D341Med (cell line): ENCODE measurements at regions not wholly inside any gene's neighbourhood (a gene's known extent, or its start where the extent isn't known, plus 50 kb on each side); places are given as distances from the start of the nearest gene placed in this dataset.
"Not testable (repeated sequence)": the region's sequence is repeated elsewhere in the genome, so short reads cannot be mapped to it uniquely, and the experiment has no call there.

Experiments used
- DNase-seq: peaks from one replicate; pipeline ENCODE4 v3.0.0; 2012; ENCODE audit warnings: low spot score

GRCh38 chr22:10526079-10526478, 5001.9 kb upstream of the OR11H1 start:
- DNase-seq: not testable (repeated sequence)

DNA sequence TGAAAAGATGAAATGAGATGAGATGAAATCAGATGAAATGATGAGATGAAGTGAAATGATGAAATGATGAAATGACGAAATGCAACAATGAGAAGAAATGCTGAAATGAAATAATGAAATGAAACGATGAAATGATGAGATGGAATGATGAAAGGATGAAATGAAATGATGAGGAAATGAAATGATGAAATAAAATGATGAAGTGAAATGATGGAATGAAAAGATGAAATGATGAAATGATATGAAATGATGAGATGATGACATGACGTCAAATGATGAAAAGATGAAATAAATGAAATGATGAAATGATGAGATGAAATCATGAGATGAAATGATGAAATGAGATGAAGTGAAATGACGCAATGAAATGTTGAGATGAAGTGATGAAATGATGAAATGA, 4996.9 kb upstream of the OR11H1 start:
- DNase-seq: not testable (repeated sequence)

DNA sequence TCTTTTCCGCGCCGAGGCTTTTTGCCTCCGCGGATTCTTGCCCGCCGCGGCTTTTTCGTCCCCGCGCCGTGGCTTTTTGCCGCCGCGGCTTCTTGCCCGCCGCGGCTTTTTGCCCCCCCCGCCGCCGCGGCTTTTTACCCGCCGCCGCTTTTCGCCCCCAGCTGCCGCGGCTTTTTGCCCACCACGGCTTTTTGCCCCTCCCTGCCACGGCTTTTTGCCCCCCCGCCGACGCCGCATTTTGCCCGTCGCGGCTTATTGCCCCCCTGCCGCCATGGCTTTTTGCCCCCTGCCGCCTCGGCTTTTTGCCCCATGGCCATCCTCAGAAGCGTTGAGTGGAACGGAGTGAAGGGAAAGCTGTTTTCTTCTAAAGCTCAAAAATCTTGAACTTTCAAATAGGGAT, 4955.5 kb upstream of the OR11H1 start:
- not testable (repeated sequence) for DNase-seq

DNA sequence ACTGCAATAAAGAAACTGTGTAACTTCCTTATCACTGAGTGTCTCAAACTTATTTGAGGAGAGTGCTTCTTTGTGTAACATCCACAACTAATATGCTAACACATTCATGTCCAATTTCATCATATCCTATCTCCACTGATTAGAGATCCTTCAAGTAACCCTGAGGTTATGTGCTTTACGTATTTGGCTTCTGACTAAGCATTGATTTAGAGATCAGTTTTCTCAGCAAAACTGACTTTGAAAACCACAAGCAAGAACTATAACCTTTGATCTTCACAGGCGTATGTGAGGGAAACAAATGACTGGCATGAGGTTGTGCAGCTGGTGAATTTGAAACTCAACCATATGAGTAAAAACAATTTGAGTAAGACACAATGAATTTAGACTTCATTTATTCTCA, 4926.9 kb upstream of the OR11H1 start:
- DNase-seq: not testable (repeated sequence)

- DNase-seq: not testable (repeated sequence)
Measured at GRCh38 chr22:10631961-10632360, 4896.0 kb upstream of the OR11H1 start.

DNA sequence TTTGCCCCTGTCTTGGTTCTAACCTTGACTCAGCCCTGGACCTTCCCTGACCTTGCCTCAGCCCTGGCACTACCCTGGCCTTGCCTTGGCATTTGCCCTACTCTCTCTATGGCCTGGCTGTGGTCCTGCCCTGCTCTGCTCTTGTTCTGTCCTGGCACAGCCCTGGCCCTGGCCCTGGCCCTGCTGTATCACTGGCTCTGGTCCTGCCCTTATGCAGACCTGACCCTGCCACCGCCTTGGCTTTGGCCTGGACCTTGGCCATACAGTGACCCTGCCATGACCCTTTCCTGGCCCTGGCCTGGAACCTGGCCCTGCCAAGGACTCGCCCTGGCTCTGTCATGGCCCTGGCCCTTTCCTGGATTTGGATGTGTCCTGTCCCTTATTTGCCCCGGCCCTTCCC, 4892.7 kb upstream of the OR11H1 start:
- not testable (repeated sequence) for DNase-seq

DNA sequence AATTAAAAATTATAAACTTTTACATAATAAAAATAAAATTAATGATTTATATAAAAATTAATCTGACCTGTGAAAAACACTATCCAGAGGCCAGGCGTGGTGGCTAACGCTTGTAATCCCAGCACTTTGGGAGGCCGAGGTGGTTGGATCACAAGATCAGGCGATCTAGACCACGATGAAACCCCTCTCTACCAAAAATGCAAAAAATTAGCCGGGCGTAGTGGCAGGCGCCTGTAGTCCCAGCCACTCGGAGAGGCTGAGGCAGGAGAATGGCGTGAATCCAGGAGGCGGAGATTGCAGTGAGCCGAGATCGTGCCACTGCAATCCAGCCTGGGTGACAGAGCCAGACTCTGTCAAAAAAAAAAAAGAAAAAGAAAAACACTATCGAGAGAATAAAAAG, 4865.2 kb upstream of the OR11H1 start:
- not testable (repeated sequence) for DNase-seq

DNA sequence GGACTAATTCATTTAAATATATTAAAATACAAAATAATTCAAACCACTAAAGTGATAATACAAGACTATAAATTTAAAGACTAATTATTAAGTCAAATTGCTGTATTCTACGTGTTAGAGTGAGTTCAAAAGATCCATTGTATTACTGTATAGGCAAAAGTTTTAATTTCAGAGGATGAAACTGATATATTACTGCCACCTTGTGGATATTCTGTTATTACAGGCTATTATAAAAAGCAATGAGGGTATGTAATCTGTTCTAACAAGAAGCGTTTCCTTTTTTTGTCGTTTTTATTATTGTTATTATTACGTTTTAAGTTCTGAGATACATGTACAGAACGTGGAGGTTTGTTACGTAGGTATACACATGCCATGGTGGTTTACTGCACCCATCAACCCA, 4854.9 kb upstream of the OR11H1 start:
- not testable (repeated sequence) for DNase-seq

GRCh38 chr22:10678720-10679119, 4849.3 kb upstream of the OR11H1 start:
- not testable (repeated sequence) for DNase-seq

- not testable (repeated sequence) for DNase-seq
Measured at GRCh38 chr22:10685436-10685835, 4842.6 kb upstream of the OR11H1 start.

GRCh38 chr22:10687256-10687655, 4840.7 kb upstream of the OR11H1 start:
- DNase-seq: not testable (repeated sequence)

DNA sequence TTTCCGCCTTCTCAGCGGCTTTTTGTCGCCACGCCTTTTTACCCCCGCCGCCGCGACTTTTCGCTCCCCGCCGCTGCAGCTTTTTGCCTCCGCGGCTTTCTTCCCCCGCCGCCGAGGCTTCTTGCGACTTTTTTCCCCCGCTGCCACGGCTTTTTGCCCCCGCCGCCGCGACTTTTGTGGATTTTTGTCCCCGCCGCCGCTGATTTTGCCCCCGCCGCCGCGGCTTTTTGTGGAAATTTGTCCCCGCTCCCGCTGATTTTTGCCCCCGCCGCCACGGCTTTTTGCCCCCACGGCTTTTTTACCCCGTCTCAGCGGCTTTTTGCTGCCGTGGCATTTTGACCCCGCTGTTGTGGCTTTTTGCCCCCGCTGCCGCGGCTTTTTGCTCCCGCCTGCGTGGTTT, 4829.2 kb upstream of the OR11H1 start:
- not testable (repeated sequence) for DNase-seq

DNA sequence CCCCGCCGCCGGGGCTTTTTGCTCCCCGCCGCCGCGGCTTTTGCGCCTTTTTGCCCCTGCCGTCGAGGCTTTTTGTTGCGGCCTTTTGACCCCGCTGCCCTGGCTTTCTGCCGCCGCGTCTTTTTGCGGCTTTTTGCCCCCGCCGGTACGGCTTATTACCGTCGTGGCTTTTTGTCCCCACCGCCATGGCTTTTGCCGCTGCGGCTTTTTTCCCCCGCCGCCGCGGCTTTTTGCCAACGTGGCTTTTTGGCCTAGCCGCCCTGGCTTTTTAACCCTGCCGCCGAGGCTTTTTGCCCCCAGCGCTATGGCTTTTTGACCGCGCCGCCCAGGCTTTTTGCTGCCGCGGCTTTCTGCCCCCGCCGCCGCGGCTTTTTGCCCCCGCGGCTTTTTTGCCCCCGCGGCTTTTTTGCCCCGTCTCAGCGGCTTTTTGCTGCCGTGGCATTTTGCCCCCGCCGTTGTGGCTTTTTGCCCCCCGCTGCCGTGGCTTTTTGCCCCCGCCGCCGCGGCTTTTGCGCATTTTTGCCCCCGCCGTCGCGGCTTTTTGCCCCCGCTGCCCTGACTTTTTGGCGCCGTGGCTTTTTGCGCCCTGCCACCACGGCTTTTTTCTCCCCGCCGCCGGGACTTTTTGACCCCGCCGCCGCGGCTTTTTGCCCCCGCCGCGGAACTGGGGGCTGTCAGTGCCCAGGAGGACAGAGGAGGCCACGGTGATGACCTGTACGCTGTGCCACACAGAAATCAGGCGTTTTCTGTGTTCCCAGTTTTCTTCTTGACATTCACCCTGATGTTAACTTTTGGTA, 4828.5 kb upstream of the OR11H1 start:
- DNase-seq: not testable (repeated sequence)

GRCh38 chr22:10708175-10708574, 4819.8 kb upstream of the OR11H1 start:
- not testable (repeated sequence) for DNase-seq

DNA sequence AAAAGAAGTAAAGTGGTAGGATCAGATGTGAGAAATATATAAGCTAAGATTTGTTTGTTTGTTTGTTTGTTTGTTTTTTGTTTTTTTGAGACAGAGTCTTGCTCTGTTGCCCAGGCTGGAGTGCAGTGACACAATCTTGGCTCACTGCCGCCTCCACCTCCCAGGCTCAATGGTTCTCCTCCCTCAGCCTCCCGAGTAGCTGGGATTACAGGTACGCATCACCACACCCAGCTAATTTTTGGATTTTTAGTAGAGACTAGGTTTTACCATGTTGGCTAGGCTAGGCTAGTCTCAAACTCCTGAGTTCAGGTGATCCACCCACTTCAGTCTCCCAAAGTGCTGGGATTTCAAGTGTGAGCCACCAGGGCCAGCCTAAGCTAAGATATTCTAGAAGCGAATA, 4817.1 kb upstream of the OR11H1 start:
- DNase-seq: not testable (repeated sequence)

GRCh38 chr22:10722804-10723203, 4805.2 kb upstream of the OR11H1 start:
- DNase-seq: not testable (repeated sequence)

GRCh38 chr22:10723966-10724365, 4804.0 kb upstream of the OR11H1 start:
- not testable (repeated sequence) for DNase-seq

DNA sequence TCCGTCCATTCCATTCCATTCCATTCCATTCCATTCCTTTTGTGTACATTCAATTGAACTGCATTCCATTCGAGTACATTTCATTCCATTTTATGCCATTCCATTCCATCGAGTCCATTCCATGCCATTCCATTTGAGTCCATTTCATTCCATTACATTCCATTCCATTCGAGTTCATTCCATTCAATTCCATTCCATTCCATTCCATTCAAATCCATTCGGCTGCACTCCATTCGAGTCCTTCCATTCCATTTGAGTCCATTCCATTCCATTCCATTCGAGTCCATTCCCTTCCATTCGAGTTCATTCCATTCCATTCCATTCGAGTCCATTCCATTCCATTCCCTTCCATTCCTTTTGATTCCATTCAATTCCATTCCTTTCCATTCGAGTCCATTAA, 4800.6 kb upstream of the OR11H1 start:
- no peak for DNase-seq

DNA sequence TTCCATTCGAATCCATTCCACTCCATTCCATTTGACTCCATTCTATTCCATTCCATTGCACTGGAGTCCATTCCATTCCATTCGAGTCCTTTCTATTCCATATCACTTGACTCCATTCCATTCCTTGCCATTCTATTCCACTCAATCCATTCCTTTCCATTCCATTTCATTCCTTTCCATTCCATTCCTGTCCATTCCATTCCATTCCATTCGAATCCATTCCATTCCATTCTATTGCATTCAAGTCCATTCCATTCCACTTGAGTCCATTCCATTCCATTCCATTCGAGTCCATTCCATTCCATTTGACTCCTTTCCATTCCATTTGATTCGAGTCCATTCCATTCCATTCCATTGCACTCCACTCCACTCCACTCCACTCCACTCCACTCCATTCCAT, 4798.0 kb upstream of the OR11H1 start:
- DNase-seq: not testable (repeated sequence)

- not testable (repeated sequence) for DNase-seq
Measured at GRCh38 chr22:10730706-10731105, 4797.3 kb upstream of the OR11H1 start.

- DNase-seq: not testable (repeated sequence)
Measured at GRCh38 chr22:10731246-10731974, 4796.6 kb upstream of the OR11H1 start.

- DNase-seq: not testable (repeated sequence)
Measured at GRCh38 chr22:10735075-10735474, 4792.9 kb upstream of the OR11H1 start.

GRCh38 chr22:10736879-10737278, 4791.1 kb upstream of the OR11H1 start:
- not testable (repeated sequence) for DNase-seq
